Neural cell (in vitro differentiated cells): ENCODE measurements at regions not wholly inside any gene's neighbourhood (a gene's known extent, or its start where the extent isn't known, plus 50 kb on each side); places are given as distances from the start of the nearest gene placed in this dataset.

Experiments used
- CTCF ChIP-seq: fragments of 450-650 bp; IDR thresholded peaks from 2 replicates; pipeline ENCODE4 v1.5.1; 2014; ENCODE audit warnings: antibody characterized with exemption, mild to moderate bottlenecking, moderate library complexity; ENCODE audit not compliant: poor library complexity, severe bottlenecking
- EP300 ChIP-seq: fragments of 450-650 bp; conservative IDR thresholded peaks from 2 replicates; pipeline ENCODE4 v1.6.1; 2014; ENCODE audit warnings: antibody characterized with exemption, mild to moderate bottlenecking, moderate library complexity; ENCODE audit not compliant: poor library complexity, severe bottlenecking
- EZH2 ChIP-seq: fragments of 200-600, 300-800 bp; shearing (Covaris generic), sonication (generic); IDR thresholded peaks from 2 replicates; pipeline ENCODE4 v1.6.1; 2014; ENCODE audit warnings: antibody characterized with exemption, low read length, borderline replicate concordance, mild to moderate bottlenecking; ENCODE audit not compliant: insufficient read depth, poor library complexity, severe bottlenecking
- MXI1 ChIP-seq: fragments of 450-650 bp; conservative IDR thresholded peaks from 2 replicates; pipeline ENCODE4 v1.6.1; 2014; ENCODE audit warnings: antibody characterized with exemption, mild to moderate bottlenecking; ENCODE audit not compliant: poor library complexity, severe bottlenecking
- POLR2AphosphoS5 ChIP-seq: IDR thresholded peaks from 2 replicates; pipeline ENCODE4 v1.6.1; 2012
- SMC3 ChIP-seq: fragments of 450-650 bp; conservative IDR thresholded peaks from 2 replicates; pipeline ENCODE4 v1.6.1; 2014; ENCODE audit warnings: antibody characterized with exemption, mild to moderate bottlenecking, moderate library complexity; ENCODE audit not compliant: poor library complexity
- TF ChIP-seq, protein P1 (sequence below): IDR thresholded peaks from 2 replicates; pipeline ENCODE4 v1.6.1; 2012; ENCODE audit warnings: borderline replicate concordance

DNA sequence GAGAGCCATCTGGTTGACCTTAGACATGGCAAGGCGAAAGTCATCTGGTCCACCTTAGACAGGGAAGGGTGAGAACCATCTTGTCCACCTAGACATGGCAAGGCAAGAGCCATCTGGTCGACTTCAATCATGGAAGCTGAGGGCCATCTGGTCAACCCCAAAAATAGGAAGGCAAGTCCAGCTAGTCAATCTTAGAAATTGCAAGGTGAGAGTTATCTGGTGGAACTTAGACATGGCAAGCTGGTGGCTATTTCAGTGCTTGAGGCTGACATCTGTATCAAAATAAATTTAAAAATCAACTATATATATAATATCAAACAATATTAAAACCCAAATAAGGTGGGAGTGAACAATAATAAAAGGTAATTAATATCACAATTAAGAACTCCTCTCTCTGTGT, 83.9 kb downstream of the ZNF726 start:
- TF ChIP-seq POLR2AphosphoS5 (no peak), CTCF (no peak), SMC3 (no peak), MXI1 (no peak), EZH2 (no peak), EP300 (no peak)
- TF ChIP-seq, protein P1, sequence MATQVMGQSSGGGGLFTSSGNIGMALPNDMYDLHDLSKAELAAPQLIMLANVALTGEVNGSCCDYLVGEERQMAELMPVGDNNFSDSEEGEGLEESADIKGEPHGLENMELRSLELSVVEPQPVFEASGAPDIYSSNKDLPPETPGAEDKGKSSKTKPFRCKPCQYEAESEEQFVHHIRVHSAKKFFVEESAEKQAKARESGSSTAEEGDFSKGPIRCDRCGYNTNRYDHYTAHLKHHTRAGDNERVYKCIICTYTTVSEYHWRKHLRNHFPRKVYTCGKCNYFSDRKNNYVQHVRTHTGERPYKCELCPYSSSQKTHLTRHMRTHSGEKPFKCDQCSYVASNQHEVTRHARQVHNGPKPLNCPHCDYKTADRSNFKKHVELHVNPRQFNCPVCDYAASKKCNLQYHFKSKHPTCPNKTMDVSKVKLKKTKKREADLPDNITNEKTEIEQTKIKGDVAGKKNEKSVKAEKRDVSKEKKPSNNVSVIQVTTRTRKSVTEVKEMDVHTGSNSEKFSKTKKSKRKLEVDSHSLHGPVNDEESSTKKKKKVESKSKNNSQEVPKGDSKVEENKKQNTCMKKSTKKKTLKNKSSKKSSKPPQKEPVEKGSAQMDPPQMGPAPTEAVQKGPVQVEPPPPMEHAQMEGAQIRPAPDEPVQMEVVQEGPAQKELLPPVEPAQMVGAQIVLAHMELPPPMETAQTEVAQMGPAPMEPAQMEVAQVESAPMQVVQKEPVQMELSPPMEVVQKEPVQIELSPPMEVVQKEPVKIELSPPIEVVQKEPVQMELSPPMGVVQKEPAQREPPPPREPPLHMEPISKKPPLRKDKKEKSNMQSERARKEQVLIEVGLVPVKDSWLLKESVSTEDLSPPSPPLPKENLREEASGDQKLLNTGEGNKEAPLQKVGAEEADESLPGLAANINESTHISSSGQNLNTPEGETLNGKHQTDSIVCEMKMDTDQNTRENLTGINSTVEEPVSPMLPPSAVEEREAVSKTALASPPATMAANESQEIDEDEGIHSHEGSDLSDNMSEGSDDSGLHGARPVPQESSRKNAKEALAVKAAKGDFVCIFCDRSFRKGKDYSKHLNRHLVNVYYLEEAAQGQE: no peak
